ENCODE measurements at regions not wholly inside any gene's neighbourhood (a gene's known extent, or its start where the extent isn't known, plus 50 kb on each side); places are given as distances from the start of the nearest gene placed in this dataset. TPM values are rescaled to one million over a fixed set of nuclear protein-coding genes. Genes with fewer than 3 reads are reported as not detected.
A peak's percentile ranks its signal among the peaks of the same experiment; 100 is the strongest.

DNA sequence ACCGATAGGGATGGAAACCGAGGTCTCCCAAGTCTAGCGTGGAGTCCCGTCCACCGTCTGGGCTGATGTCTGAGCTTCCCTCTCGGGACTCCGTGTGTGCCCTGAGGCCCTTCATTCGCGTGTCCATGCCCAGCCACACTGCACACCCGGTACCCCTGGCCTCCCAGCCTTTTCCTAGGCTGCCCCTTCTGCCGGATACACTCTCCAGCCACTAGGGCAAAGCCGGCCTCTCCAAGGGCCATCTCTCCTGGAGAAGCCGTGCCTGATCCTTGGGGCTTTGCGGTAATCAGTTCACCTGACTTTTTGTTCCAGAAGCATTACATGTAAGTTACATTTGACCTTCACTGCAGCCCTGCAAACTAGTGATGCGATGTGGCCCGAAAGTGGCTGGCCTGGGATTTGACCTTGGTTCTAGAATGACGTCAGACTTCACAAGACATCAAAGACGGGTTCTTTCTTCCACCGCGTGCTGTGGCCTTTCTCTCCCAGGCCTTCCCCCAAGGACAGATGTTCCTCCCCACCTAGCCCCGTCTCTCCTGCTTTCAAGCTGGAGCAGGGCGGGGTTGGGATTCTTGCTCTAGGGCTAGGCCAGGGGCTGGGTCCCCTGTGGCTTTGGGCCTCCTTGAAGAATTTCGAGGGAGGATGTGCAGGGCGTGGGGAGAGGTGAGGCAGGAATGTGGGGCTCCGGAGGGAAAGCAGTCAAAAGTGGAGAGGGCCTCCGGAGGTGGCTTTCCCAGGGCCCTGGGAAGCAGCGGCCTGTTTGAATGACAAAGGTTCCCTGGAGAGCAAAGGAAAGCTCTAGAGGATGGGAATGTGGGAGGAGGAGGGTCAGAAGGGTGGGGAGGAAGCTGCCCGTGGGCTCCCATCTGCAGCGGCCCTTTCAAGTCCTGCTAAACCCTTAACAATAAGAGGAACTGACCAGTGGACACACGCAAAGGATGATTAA is 49.7 kb upstream of the SLC2A1 start:
- Histone ChIP-seq H3K27ac (ENCODE audit: low read depth, low read length) (peak overlapping the region; percentile 98), H3K56ac (ENCODE audit: low read length) (peak overlapping the region; percentile 91), H3K4me2 (ENCODE audit: low read length) (no peak overlapping the region), H3K23ac (ENCODE audit: low read length) (peak overlapping the region; percentile 31), H4K8ac (ENCODE audit: low read depth, low read length) (peak overlapping the region; percentile 69), H4K5ac (ENCODE audit: low read length) (peak overlapping the region; percentile 10), H3K79me2 (ENCODE audit: control insufficient read depth, insufficient read depth, low read length) (no peaks in the 10 kb centered on the region), H2BK15ac (replicated peaks; ENCODE audit: low read depth) (no peak overlapping the region), H2BK5ac (ENCODE audit: low read length) (peak overlapping the region; percentile 98), H3K18ac (ENCODE audit: low read length) (peak overlapping the region; percentile 98), H2AK5ac (ENCODE audit: low read length) (peak overlapping the region; percentile 86), H3K4me3 (ENCODE audit: low read length) (no peak overlapping the region), H2BK120ac (ENCODE audit: low read depth, low read length) (peak overlapping the region; percentile 92), H3K79me1 (ENCODE audit: low read length) (no peaks in the 10 kb centered on the region), H3K36me3 (ENCODE audit: control insufficient read depth, insufficient read depth, low read length) (no peaks in the 10 kb centered on the region), H3K4me1 (ENCODE audit: control insufficient read depth, low read depth, low read length) (peaks cover 17% of the 10 kb centered on the region), H3K9ac (ENCODE audit: low read length) (peak overlapping the region; percentile 71), H3K4ac (ENCODE audit: low read depth, low read length) (peak overlapping the region; percentile 95), H3K27me3 (ENCODE audit: insufficient read depth, low read length, poor library complexity) (no peaks in the 10 kb centered on the region)
- WGBS (ENCODE audit: extremely low coverage, insufficient coverage, low lambda C conversion rate) = no CpG with 5 or more reads among the region's 30 CpGs
- DNase-seq = peak; percentile 100

Small RNA genes in the stretch of these regions (small RNA-seq; reads per million reads assigned to genes)
- not detected for gene RF00026 (ENCODE audit: insufficient read depth)
